ENCODE measurements at regions not wholly inside any gene's neighbourhood (a gene's known extent, or its start where the extent isn't known, plus 50 kb on each side); places are given as distances from the start of the nearest gene placed in this dataset.
A peak's percentile ranks its signal among the peaks of the same experiment; 100 is the strongest.

DNA sequence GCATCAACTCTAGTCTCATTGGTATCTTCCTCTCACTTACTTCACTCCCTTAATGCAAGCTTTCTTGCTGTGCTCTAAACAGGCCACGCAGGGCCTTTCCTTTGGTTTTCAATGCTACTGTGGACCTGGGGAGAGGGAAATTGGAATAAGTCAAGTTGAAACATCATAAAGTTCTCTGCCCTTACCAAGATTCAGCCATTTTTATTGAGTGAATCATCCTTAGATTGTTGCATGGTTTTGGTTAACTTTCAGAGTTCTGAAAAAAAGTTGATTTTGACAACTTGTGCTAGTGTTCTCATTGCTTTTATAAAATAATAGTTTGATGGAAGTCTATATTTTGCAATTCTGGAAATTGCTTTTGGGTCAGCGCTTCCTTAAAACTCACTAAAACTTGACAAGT lies 852.8 kb upstream of the ACVR2A start:
- no peak overlapping the region for H2BK5ac ChIP-seq (ENCODE audit: insufficient read length, low read length)
- H2AFZ ChIP-seq (ENCODE audit: low read length), result peak overlapping the region; percentile 23
- H2BK12ac ChIP-seq (ENCODE audit: insufficient read length, low read depth, low read length), result no peak overlapping the region
- no peak overlapping the region for H3K9ac ChIP-seq (ENCODE audit: extremely low read depth, insufficient read length, low read length)
- H3K79me2 ChIP-seq (ENCODE audit: insufficient read depth, low read length), result no peaks in the 10 kb centered on the region
- no peaks in the 10 kb centered on the region; the same call in 1 of the 2 replicates for H3K4me1 ChIP-seq (ENCODE audit: insufficient read depth, low read length)
- no peak overlapping the region for H4K5ac ChIP-seq (ENCODE audit: insufficient read length, low read depth, low read length)
- Mint-ChIP-seq H3K36me3 (ENCODE audit: insufficient read depth in 1 of 3, low read depth in 3 of 3) (no peaks in the 10 kb centered on the region), H3K27ac (peak overlapping the region in 1 of 3 experiments; percentile 50; a peak in 1 of 7 replicates), H3K4me3 (no peak overlapping the region), H3K4me1 (peaks cover 15 to 18% of the 10 kb centered on the region in 2 experiments), H3K27me3 (ENCODE audit: low read depth) (no peaks in the 10 kb centered on the region), H3K9me3 (no peaks in the 10 kb centered on the region)
- no peak overlapping the region for H3K18ac ChIP-seq (ENCODE audit: insufficient read length, low read depth, low read length)
- no peak overlapping the region for H4K8ac ChIP-seq (replicated peaks; ENCODE audit: insufficient read length, low read depth, low read length)
- H2BK15ac ChIP-seq (ENCODE audit: low read depth, low read length), result no peak overlapping the region
- H3K4me2 ChIP-seq (ENCODE audit: insufficient read depth, insufficient read length, low read length), result no peak overlapping the region
- TF ChIP-seq CTCF (conservative IDR thresholded peaks at IDR 0.05), result no peak
- H3K79me1 ChIP-seq (ENCODE audit: insufficient read depth, low read depth, low read length, poor library complexity, severe bottlenecking), result no peaks in the 10 kb centered on the region
- H3K56ac ChIP-seq (ENCODE audit: insufficient read length, low read depth, low read length), result no peak overlapping the region
- no peak overlapping the region for H3T11ph ChIP-seq (ENCODE audit: low read length)
- no peak overlapping the region for H3K23ac ChIP-seq (ENCODE audit: insufficient read length, low read depth, low read length)
- H4K91ac ChIP-seq (ENCODE audit: insufficient read length, low read depth, low read length), result no peak overlapping the region
- H3K27me3 ChIP-seq (ENCODE audit: insufficient read depth, low read length), result no peaks in the 10 kb centered on the region
- H4K20me1 ChIP-seq (ENCODE audit: control insufficient read depth, insufficient read depth, insufficient read length), result no peaks in the 10 kb centered on the region
- H2BK120ac ChIP-seq (ENCODE audit: low read depth, low read length, poor library complexity, severe bottlenecking), result no peak overlapping the region
- no peaks in the 10 kb centered on the region for H3K9me3 ChIP-seq (ENCODE audit: control insufficient read depth, low read depth, low read length)
- DNase-seq, result no peak
- no peak overlapping the region for H2AK5ac ChIP-seq (ENCODE audit: insufficient read length, low read length)
- H3K23me2 ChIP-seq (ENCODE audit: insufficient read length, low read depth, low read length, poor library complexity, severe bottlenecking), result no peaks in the 10 kb centered on the region
- WGBS (ENCODE audit: extremely low coverage, insufficient read length, low lambda C conversion rate), result no CpG with 5 or more reads among the region's 2 CpGs
- H3K14ac ChIP-seq (ENCODE audit: insufficient read depth, low read length), result no peak overlapping the region
- no peak overlapping the region for H3K27ac ChIP-seq (ENCODE audit: insufficient read length, low read depth, low read length)
- H2BK20ac ChIP-seq (ENCODE audit: low read depth, low read length, poor library complexity, severe bottlenecking), result no peak overlapping the region
- no peak overlapping the region for H3K4ac ChIP-seq (ENCODE audit: low read depth, low read length)
